ENCODE measurements at regions not wholly inside any gene's neighbourhood (a gene's known extent, or its start where the extent isn't known, plus 50 kb on each side); places are given as distances from the start of the nearest gene placed in this dataset.

DNA sequence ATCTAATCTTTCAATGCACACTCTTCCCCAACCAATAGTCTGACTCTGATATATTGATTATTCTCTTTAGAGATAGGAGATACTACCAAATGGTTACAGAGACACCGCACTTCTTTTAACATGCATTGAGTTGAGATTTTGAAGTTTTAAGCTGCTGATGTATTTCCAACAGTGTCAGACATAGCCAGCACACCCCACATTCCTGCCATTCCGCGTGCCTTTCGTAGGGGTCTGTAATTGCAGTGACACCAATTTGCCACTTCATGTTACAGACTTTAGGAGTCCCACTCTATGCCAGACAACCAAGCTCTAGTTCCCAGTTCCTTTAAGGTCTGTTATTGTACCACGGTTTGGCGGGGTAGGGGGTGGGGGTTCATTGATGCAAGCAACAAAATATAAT is 618.2 kb upstream of the FRG1 start:
- H3K4me1 ChIP-seq: no peaks in the 10 kb centered on the region
- H3K4me3 ChIP-seq: no peak overlapping the region
- TF ChIP-seq, protein P1, sequence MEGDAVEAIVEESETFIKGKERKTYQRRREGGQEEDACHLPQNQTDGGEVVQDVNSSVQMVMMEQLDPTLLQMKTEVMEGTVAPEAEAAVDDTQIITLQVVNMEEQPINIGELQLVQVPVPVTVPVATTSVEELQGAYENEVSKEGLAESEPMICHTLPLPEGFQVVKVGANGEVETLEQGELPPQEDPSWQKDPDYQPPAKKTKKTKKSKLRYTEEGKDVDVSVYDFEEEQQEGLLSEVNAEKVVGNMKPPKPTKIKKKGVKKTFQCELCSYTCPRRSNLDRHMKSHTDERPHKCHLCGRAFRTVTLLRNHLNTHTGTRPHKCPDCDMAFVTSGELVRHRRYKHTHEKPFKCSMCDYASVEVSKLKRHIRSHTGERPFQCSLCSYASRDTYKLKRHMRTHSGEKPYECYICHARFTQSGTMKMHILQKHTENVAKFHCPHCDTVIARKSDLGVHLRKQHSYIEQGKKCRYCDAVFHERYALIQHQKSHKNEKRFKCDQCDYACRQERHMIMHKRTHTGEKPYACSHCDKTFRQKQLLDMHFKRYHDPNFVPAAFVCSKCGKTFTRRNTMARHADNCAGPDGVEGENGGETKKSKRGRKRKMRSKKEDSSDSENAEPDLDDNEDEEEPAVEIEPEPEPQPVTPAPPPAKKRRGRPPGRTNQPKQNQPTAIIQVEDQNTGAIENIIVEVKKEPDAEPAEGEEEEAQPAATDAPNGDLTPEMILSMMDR (IDR thresholded peaks at IDR 0.05): no peak
- H3K36me3 ChIP-seq: no peaks in the 10 kb centered on the region
- ATAC-seq (no peak), DNase-seq (no peak)
- WGBS, 2 donors: 79 to 80% methylated on average over 6 of the region's 6 CpGs
- peaks cover 0 to 18% (median 0%) of the 10 kb centered on the region in 11 donors for H3K9me3 ChIP-seq
- no peaks in the 10 kb centered on the region for H3K27me3 ChIP-seq
- intact Hi-C loops (cut with DNase I): no loop called here
- H3K27ac ChIP-seq: no peak overlapping the region

DNA sequence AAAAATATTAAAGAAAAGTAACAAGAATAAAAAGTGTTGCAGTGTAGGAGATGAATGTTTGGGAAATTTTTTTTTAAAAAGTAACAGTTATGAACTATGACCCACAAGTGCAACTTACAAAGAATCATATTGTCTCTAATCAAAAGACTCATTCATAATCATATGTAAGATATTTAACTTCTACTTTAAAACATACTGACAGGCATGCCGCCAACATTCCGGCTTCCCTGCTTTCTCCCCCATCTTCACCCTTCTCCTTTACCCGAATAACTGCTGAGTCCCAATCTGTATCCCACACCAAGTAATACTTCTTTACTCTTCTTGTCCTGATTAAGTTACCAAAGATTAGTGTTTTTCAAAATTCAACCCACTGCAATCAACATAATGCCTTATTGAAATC is 598.8 kb upstream of the FRG1 start:
- H3K27me3 ChIP-seq: no peaks in the 10 kb centered on the region
- WGBS, 2 donors: 80 to 89% methylated on average over 3 of the region's 3 CpGs
- TF ChIP-seq, protein P1 (IDR thresholded peaks at IDR 0.05): no peak
- DNase-seq: no peak
- H3K27ac ChIP-seq: no peak overlapping the region
- peaks cover 0 to 9% (median 0%) of the 10 kb centered on the region in 11 donors for H3K9me3 ChIP-seq
- intact Hi-C loops (cut with DNase I): no loop called here
- H3K4me3 ChIP-seq: no peak overlapping the region
- ATAC-seq: no peak
- H3K4me1 ChIP-seq: no peaks in the 10 kb centered on the region
- no peaks in the 10 kb centered on the region for H3K36me3 ChIP-seq

DNA sequence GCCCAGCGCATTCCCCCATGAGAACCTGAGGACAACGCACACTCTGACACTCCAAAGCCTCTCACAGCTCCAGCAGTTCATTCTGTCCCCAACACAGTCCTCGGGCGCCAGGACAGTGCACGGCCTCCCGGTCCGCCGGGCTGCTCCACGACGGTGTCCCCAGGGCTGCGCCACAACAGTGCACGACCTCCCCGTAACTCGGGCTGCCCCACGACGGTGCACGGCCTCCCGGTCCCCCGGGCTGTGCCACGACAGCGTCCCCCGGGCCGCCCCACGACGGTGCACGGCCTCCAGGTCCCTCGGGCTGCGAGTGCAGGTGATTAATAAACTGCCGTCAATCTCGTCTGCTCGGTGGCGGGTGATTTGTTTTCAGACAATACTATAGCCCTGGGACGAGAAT is 585.1 kb upstream of the FRG1 start:
- no peak for DNase-seq
- H3K4me3 ChIP-seq: no peak overlapping the region
- H3K27me3 ChIP-seq: no peaks in the 10 kb centered on the region
- intact Hi-C loops (cut with DNase I): no loop called here
- 85 to 89% methylated on average over 33 of the region's 33 CpGs for WGBS, 2 donors
- H3K27ac ChIP-seq: no peak overlapping the region
- H3K9me3 ChIP-seq: peaks cover 0 to 3% (median 0%) of the 10 kb centered on the region in 11 donors
- no peaks in the 10 kb centered on the region for H3K36me3 ChIP-seq
- TF ChIP-seq, protein P1 (IDR thresholded peaks at IDR 0.05): no peak
- no peak for ATAC-seq
- no peaks in the 10 kb centered on the region for H3K4me1 ChIP-seq

DNA sequence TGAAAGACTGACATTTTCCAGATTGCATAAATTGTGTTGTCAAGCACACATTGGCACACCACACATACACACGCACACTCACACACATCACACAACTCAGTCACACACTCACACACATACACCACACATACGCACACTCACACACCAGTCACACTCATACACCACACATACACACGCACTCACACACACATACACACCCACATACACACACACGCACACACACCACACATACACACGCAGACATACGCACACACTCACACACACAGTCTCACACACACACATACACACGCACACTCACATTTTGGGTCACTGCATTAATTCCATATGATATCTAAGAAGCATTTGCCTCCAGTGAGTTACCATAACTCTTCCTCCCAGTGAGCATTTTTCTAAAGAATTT is 578.3 kb upstream of the FRG1 start:
- H3K9me3 ChIP-seq: no peaks in the 10 kb centered on the region

More for the DNA sequence above, 578.3 kb upstream of the FRG1 start:
- WGBS, 2 donors: 93 to 97% methylated on average over 7 of the region's 7 CpGs
- Histone ChIP-seq H3K4me1 (no peaks in the 10 kb centered on the region), H3K4me3 (no peak overlapping the region), H3K27me3 (no peaks in the 10 kb centered on the region), H3K36me3 (no peaks in the 10 kb centered on the region), H3K27ac (no peak overlapping the region)
- TF ChIP-seq, protein P1 (IDR thresholded peaks at IDR 0.05): no peak
- DNase-seq (no peak), ATAC-seq (no peak)
- intact Hi-C loops (cut with DNase I): no loop called here
